GM12878 (cell line): ENCODE measurements at regions not wholly inside any gene's neighbourhood (a gene's known extent, or its start where the extent isn't known, plus 50 kb on each side); places are given as distances from the start of the nearest gene placed in this dataset.

Source experiments
- ATF7 ChIP-seq: fragments of 450-650 bp; IDR thresholded peaks from 2 replicates; pipeline ENCODE4 v1.6.1; 2016; ENCODE audit warnings: low read depth, mild to moderate bottlenecking
- NR2F1 ChIP-seq: fragments of 450-650 bp; conservative IDR thresholded peaks from 2 replicates; pipeline ENCODE4 v1.6.1; 2017; ENCODE audit warnings: mild to moderate bottlenecking
- RELA ChIP-seq: fragments of 450-650 bp; IDR thresholded peaks from 2 replicates; pipeline ENCODE4 v1.8.0; 2014; ENCODE audit warnings: borderline replicate concordance; ENCODE audit not compliant: partially characterized antibody
- TF ChIP-seq, protein P1 (sequence below): fragments of 150-350 bp; IDR thresholded peaks from 2 replicates; pipeline ENCODE4 v1.6.1; 2014; ENCODE audit warnings: mild to moderate bottlenecking, low read depth, low read length

GRCh38 chr3:18159681-18160080, 265.5 kb downstream of the SATB1 start:
- TF ChIP-seq, protein P1, sequence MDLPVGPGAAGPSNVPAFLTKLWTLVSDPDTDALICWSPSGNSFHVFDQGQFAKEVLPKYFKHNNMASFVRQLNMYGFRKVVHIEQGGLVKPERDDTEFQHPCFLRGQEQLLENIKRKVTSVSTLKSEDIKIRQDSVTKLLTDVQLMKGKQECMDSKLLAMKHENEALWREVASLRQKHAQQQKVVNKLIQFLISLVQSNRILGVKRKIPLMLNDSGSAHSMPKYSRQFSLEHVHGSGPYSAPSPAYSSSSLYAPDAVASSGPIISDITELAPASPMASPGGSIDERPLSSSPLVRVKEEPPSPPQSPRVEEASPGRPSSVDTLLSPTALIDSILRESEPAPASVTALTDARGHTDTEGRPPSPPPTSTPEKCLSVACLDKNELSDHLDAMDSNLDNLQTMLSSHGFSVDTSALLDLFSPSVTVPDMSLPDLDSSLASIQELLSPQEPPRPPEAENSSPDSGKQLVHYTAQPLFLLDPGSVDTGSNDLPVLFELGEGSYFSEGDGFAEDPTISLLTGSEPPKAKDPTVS, result no peak
- TF ChIP-seq RELA (no peak), ATF7 (no peak), NR2F1 (no peak)
